Esophagus squamous epithelium (tissue), 4 donors: ENCODE measurements at regions not wholly inside any gene's neighbourhood (a gene's known extent, or its start where the extent isn't known, plus 50 kb on each side); places are given as distances from the start of the nearest gene placed in this dataset.

Experiments
- POLR2A ChIP-seq, 4 donors: fragments of 450-650 bp; IDR thresholded peaks; one replicate each; pipeline ENCODE4 v1.6.1; 2017; ENCODE audit warnings: antibody characterized with exemption in 4 of 4, mild to moderate bottlenecking in 4 of 4, moderate library complexity in 3 of 4
- TF ChIP-seq, protein P1 (sequence below), 6 experiments: fragments of 450-650 bp in 4 of 6; fragments of 200-600 bp in 2 of 6; sonication (generic) in 2 of 6; IDR thresholded peaks; one replicate each; pipeline ENCODE4 v1.5.1; 2016 to 2019; ENCODE audit warnings: antibody characterized with exemption in 6 of 6, mild to moderate bottlenecking in 4 of 6, moderate library complexity in 4 of 6

DNA sequence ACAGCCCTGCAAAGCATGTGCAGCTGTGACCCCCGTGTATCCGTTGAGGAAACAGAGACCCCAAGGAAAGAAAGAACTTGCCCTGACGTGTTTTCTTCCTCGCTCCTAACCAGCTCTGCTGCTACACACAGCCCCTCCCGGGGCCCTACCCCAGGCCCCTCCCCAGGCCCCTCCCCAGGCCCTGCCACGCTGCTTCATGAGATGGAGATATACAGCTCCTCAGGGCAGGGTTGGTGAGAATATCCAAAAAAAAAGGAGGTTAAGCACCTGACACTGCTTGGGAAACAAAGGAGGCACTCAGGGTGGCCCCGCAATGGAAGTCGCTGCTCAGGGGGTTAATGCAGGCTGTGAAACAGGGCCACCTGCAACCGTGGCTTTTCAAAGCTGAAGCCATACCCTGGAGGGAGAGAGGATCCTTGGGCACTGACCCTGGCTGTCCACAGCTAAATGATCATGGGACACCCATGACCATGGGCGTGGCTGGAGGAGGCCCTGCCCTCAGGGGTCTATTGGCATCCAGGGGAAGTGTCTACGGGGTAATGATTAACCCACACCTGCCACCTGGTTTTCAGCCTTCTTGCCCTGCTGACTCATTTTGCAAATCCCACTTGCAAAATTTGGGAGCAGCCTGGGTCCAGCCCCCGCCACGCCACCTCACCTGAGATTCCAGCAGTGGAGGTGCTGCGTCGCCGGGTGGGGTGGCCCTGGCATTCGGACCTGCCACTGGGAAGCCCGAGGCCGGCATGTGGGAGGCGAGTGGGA, 112.1 kb upstream of the ANO1 start:
- TF ChIP-seq, protein P1, sequence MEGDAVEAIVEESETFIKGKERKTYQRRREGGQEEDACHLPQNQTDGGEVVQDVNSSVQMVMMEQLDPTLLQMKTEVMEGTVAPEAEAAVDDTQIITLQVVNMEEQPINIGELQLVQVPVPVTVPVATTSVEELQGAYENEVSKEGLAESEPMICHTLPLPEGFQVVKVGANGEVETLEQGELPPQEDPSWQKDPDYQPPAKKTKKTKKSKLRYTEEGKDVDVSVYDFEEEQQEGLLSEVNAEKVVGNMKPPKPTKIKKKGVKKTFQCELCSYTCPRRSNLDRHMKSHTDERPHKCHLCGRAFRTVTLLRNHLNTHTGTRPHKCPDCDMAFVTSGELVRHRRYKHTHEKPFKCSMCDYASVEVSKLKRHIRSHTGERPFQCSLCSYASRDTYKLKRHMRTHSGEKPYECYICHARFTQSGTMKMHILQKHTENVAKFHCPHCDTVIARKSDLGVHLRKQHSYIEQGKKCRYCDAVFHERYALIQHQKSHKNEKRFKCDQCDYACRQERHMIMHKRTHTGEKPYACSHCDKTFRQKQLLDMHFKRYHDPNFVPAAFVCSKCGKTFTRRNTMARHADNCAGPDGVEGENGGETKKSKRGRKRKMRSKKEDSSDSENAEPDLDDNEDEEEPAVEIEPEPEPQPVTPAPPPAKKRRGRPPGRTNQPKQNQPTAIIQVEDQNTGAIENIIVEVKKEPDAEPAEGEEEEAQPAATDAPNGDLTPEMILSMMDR (IDR thresholded peaks at IDR 0.05), result no peak
- no peak for TF ChIP-seq POLR2A (IDR thresholded peaks at IDR 0.05)
